GM19239 (cell line): ENCODE measurements at regions not wholly inside any gene's neighbourhood (a gene's known extent, or its start where the extent isn't known, plus 50 kb on each side); places are given as distances from the start of the nearest gene placed in this dataset.

Experiments
- DNase-seq: peaks from one replicate; pipeline ENCODE4 v3.0.0; 2011; ENCODE audit warnings: low spot score; ENCODE audit not compliant: insufficient read length
- FAIRE-seq: peaks from 2 replicates; lab custom pipeline; 2011; peaks lifted over from hg19 to GRCh38; lab: Jason Lieb, UNC

DNA sequence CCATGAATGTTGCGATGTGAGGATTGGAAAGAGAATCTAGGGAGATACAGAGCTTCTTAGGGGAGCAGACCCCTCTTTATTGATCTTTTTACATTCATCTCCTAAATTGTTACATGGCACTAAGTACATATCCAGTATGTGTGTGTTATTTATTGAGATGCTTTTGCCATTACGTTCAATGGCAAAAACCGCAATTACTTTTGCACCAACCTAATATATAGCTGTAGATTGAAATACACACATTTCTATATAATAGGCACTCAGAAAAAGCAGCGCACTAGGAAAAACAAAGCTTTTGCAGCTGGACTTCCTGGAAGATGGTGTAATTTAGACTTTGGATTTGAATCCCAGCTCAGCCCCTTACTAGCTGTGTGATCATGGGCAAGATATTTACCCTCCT lies 849.4 kb downstream of the SLC4A3 start:
- DNase-seq: no peak
- no peak for FAIRE-seq

DNA sequence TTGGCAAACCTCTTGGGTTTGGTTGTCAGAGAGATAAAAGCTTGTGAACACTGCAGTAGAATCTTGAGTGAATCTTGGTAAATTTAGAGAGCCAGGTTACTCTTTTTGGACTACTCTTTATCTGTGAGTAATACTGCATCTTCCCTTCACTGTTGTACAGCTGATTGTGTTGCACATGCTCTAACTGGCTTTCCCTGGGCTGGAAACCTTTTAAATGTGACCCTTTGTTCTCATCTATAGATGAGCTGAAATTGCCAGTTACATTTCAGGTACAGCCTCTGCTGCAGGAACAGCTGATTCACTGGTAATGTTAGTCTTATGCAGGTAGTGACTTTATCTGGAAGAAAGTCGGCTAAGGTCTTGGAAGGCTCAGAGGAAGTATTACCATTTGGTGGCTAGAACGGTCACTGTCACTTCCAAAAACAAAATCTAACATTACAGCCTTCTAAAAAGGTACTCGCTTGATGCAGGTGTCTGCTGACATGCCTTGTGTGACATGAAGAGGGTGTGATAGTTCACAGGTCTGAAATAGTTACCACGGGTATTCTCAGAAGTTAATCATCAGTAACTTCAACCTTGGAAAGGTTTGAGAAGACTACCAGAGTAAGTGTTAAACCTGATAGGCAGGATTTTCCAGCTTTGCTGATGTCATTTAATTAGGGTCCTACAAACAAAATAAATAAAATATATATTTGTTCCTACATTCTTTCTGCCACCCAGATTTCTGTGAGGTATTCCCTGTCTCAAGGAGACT lies 851.1 kb downstream of the SLC4A3 start:
- FAIRE-seq (no peak), DNase-seq (no peak)

DNA sequence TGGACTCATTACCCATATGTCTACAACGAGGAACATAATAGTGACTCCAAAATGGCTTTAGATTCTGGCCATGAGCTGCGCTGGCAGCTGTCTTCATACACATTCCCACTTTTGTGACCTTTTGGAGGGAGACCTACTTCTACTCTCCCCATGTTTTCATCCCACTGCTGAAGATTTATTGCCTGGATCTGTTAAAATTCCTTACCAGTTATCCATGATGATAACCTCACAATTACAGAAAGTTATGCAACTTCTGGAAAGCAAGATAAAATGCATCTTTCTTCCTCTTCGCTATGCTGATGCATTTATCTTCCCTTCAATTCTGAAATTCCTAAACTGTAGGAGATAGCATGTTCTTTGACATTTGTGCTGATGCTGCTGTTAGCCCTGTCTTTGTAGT lies 855.3 kb downstream of the SLC4A3 start:
- FAIRE-seq: no peak
- DNase-seq: no peak

DNA sequence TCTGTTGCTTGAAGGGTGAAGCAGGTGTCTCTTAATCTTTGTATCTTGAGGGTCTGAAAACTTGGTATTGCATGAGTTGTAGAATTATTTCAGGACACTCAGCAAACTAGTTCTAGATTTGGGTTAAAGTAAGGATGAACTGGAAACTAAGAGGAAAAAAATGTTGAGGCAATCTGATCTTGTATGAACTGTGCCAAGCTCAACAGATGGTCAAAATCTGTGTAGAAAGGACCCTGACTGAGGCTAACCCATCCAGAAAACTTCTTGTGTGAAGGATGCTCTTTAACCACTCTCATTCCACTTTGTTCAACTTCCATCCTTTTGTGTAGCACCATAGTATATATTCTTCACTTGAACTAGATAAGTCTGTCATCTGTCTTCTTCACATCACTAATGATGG lies 861.7 kb downstream of the SLC4A3 start:
- FAIRE-seq: no peak
- DNase-seq: no peak

DNA sequence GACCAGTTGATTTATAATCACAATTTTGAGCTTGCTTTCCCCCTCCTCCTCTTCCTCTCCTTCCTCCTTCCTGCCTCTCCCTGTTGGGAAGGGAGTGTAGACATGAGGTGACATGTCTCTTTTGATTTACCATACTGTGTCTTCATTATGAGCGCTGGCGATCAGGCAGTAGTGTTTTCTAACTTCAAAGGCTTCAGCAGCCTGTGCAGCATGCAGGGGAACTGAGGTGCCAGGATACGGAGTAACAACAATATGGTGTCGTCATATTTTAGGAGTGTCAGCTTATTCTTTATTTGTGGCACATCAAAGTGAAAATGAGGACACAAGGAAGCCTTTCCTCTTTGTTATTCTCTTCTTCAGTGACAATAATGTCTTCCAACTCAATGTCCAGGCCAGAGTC lies 864.2 kb downstream of the SLC4A3 start:
- FAIRE-seq (no peak), DNase-seq (no peak)

DNA sequence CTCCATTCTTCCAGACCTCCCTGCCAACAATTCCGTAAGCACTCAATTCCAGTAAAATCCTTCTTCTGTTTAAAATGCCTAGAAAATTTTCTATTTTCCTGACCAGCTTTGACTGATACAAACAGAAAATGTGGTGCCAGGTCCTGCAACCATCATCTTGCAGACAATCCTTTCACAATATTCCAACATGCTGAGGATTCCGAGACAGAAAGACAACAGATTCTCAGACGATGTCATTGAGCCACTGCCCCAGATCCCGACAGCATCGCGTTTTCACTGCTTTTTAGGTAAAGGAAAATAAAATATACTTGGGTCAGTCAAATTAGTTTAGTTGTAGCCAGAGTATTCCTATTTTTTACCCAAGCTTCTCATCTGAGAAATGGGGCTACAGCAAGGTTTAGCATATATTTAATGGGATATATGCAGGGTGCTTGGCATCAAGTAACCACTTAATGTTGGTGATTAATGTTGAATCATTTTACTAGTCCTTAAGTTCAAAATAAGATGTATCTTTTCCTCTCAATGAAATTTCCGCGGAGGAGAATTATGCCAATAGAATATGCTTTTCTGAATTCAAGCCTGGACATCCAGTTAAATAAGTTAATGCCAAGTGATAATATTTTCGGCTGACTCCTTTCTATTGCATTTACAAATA lies 866.6 kb downstream of the SLC4A3 start:
- DNase-seq (no peak), FAIRE-seq (no peak)

DNA sequence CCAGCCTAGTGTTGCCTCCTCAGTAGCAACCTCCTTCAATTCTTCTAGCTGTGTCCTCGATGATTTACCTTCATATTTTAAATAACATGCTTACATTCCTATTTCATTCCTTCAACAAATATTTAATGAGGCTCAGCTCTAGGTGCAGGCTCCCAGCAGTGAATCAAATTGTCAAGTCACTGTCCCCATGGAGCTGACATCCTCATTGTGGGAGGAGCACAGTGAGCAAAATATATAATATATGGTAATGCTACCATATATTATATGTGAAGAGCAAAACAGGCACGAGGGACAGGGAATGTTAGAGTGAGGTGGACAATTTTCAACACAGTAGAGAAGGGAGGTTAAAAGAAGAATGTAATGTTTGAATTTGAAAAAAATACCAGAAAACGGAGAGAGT lies 869.1 kb downstream of the SLC4A3 start:
- DNase-seq (no peak), FAIRE-seq (no peak)

DNA sequence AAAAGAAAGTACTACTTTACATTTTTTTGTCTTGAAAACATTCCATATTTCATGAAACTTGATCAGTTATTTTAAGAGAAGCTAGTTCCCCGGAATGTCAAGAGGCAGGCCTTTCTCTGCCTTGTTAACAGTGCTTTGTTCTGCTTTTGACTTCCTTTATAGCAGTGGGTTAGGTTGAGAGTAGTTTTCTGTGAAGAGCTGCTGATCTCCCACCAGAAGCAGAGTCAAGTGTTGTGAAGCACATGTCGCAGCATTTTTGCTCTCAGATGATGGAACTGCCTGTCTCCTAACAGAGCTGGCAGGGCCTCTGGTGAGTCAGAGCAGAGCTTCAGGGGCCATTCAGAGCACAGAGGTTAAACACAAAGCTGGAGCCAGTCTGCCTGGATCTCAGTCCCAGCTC lies 871.8 kb downstream of the SLC4A3 start:
- FAIRE-seq (no peak), DNase-seq (no peak)

DNA sequence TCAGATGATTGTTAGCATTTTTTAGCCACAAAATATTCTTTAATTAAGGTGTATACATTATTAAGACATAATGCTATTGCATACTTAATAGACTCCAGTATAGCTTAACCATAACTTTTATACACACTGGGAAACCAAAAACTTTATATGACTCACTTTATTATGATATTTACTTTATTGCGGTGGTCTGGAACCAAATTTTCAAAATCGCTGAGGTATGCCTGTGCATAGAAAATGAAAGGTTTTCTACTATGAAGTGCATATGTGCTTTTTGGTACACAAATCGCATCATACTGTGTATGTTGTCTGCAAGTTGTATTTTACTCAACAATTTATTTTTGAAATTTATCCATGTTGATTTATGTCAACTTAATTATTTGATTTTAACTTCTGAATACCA lies 875.1 kb downstream of the SLC4A3 start:
- FAIRE-seq (no peak), DNase-seq (no peak)

DNA sequence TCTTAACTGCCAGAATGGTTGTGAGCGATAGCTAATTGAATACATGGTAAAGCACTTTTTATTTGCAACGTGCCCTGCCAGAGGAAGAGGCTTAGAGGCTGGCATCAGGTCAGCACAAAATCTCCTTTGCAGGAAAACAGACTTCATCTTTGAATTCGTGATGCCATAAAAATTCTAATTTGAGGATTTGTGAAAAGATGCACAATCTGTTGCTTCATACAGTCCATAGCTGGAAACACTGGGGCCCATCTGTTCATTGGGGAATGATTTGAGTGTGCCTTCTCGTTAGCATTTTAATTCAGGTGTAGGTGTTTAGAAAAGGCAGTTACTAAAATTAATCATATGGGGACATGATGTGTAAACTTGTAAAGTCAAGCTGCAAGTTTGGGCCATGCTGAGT lies 876.0 kb downstream of the SLC4A3 start:
- no peak for FAIRE-seq
- DNase-seq: no peak

DNA sequence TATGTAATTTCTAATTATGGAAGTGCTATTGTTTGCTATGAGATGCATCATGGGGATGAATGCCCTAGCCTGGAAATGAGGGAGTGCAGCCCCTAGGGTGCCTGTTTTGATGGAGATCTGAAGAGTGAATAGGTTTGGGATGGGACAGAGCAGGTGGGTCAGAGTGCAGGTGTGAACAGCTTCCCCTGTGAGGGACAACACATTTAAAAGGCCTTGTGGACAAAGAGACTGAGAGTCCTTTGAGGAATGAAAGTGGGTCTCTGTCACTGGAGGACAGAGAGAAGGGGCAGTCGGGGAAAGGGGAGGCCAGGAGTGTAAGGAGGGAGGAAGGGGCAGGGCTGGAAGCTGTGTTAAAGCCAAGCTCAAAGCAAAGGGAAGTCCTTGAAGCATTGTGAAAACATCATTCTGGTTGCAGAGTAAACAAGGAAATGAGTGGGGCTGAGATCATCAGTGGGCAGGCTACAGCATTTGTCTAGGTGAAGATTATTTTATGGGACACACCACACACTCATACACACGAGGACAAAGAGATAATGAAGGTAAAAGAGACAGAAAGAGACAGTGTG lies 877.6 kb downstream of the SLC4A3 start:
- no peak for FAIRE-seq
- DNase-seq: no peak

DNA sequence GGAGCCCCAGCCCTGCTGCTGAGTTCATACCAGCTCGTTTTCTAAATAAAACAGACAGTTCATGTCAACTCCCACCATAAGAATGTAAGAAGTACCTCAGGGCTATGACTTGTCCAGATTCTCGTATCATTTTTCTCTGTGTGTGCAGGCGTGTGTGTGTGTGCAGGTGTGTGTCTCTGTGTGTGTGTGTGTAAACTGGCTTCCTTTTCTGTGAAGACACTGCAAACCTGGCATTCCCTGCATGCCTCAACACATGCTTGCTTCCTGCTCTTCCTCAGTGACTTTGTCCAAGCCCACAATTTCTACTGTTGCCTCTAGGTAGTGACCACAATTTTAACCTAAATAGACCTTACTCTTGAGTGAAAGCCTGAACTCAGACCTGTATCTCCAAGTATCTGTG lies 879.0 kb downstream of the SLC4A3 start:
- FAIRE-seq (no peak), DNase-seq (no peak)

DNA sequence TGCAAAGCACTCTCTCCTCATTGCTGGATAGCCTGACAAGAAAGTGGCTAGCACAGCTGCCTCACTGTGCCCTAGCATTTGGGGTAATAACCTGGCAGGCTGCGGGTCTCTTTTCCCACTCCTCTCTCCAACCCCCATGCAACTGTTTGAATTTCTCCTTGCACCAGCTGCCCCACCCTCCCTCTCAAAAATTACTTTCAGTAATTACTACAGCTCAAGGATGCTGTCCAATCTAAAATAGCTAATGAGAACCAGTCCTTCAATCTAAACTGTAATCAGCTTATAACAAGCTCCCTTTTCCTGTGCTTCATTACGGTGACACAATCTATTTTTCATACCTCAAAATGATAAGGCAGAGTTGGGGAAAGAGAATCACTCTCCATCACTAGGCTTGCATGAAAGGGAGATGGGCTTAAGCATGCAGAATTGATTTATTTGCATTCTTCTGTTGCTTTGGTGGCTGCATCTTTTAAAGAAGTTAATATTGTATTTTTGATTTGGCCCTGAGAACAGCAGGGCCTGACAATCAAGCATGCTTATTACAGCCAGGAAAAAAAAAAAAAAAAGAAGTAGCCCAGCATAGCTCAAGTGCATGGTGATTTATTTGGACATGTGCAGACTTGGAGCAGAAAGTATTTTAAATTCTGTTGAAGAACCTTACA lies 881.8 kb downstream of the SLC4A3 start:
- DNase-seq (no peak), FAIRE-seq (no peak)

DNA sequence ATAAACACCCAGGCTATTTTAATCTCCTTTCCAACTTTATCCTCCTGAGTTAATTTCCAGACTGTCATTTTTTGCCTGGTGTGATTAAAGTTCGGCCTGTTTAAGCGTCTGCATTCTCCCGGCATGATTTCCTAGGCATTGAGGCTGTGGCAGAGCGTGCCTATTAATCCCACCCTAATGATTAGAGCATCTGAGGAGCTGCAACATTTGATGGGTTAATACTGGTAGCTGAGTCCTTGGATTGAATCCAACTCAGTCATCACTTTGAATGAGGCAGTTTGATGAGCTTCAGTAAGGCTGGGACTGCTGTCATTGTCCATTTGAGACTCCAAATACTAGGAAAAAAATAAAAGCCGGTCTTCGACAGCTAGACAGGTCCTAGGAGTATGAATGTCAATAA lies 882.5 kb downstream of the SLC4A3 start:
- no peak for FAIRE-seq

DNA sequence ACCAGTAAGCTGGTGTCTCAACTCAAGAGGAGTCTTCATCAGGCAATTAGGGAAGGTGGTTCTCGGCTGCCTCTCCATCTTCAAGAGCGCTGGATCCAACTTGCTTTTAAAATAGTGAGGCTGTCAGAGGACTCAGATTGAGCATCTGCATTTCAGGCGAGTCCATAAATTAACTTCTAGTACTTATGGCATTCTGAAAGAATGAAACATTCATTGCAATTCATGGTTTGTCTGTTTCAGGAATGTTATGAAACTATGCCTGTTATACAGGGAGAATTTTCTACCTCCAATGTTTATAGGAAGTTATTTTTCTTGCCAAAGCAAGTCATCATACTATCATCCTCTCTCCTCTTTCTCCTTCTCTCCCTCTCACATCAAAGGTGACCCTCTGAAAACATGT lies 883.2 kb downstream of the SLC4A3 start:
- DNase-seq: no peak
- FAIRE-seq: no peak

More for the DNA sequence above, 882.5 kb downstream of the SLC4A3 start:
- no peak for DNase-seq

DNA sequence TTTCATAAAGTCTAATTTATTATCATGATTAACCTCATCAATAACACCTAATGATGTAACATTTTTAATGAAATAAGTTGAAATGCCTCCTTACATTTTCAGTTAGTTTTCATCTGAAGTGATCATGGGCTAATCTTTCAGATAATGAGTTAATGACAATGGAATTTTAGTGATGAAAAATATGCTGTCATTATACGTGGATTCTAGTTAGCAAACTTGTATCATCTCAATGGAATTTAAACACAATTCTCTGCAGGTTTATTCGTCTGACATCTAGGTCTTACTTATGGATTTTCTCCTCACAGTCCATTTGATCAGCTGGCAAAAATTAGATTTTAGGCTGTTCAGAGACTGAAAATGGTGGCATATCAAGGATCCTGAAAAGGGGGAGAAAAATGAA lies 885.0 kb downstream of the SLC4A3 start:
- no peak for DNase-seq
- no peak for FAIRE-seq

DNA sequence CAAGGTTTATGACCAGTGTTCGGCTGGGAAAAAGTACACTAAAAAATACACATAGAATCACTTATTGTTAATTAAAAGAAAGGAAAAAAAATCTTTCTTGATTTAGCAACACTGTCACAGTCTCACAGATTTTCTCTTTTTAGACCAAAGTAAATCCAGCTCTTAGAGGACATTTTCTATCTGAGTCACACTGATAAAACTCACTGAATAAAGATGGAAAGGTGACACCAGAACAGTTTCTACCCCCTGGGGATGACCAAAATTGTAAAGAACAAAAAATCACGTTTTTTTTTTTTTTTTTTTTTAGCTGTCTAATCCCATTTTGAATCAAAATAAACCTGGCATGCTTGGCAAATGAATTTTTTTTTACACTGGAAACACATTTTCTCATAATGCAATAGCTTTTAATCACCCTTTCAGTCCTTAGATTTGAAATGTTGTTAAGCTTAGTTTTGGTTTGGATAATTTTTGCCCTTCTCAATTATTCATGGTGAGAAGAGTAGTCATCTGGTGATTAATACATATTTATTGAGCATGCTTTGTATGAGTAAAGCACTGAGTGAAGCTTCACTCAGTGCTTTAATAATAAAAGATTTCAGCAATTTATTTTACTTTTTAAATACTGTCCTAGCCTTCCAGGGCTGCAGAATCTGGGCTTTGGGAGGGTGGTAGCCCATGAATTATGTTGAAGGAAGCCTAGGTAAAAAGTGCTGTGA lies 886.3 kb downstream of the SLC4A3 start:
- no peak for DNase-seq
- FAIRE-seq: no peak

DNA sequence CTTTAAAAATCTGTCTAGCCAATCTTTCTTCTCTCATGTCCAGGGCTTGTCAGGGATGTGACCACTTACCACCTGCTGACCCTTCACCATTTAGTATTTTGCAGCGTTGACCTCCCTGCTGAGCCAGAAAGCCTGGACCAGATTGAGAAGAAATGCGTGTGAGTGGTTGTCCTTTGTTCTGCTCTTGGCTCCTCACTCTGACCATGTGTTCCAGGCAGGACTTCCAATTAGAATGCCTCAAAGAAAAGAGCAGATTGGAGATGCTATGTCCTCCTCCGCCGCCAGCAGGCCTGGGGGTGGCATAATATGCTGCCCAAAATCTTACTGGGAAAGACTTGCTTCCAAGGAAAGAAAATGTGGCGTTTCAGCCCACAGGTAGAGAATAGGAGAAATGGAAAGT lies 894.1 kb downstream of the SLC4A3 start:
- DNase-seq: no peak
- no peak for FAIRE-seq

DNA sequence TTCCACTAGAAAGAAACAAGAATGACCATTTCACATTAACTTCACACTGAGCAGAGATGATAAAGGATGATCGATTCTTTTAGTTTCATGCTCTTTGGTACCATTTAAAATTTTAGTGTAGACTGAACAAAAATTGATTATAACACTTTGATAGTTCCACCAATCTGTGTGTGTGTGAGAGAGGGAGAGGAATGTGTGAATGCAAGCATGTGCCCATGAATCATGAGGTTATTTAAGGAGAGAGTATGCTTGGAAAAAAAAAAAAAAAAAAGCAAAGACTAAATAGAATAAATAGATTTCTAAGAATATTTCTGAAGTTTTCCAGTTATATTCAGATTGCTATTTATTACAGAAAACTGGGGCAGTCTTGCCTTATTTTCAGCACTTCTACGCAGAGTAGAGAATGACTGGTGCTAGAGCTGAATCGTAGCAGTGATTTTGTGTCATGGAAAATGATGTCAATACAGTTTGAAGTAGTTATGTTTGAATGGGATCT lies 900.8 kb downstream of the SLC4A3 start:
- DNase-seq (no peak), FAIRE-seq (no peak)

DNA sequence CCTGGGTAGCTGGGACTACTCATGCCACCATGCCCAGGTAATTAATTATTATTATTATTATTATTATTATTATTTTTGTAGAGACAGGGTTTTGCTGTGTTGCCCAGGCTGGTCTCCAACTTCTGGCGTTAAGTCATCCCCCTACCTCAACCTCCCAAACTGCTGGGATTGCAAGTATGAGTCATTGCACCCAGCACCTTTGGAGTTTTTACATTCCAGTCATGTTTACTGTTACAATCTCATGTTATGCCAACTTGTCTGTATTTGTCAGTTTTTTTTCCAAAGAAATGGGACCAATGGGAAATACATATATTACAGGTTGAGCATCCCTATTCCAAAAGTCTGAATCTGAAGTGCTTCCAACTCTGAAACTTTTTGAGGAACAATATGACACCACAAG lies 903.8 kb downstream of the SLC4A3 start:
- DNase-seq: no peak
- no peak for FAIRE-seq
